ENCODE measurements at regions not wholly inside any gene's neighbourhood (a gene's known extent, or its start where the extent isn't known, plus 50 kb on each side); places are given as distances from the start of the nearest gene placed in this dataset.
"Not testable (repeated sequence)": the region's sequence is repeated elsewhere in the genome, so short reads cannot be mapped to it uniquely, and the experiment has no call there.

DNA sequence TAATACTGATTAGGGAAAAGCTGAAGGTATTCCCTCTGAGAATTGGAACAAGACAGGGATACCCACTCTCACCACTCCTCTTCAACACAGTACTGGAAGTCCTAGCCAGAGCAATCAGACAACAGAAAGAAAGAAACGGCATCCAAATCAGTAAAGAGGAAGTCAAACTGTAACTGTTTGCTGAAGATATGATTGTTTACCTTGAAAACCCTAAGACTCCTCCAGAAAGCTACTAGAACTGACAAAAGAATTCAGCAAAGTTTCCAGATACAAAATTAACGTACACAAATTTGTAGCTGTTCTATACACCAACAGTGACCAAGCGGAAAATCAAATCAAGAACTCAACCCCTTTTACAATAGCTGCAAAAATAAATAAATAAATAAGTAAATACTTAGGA lies 78.6 kb downstream of the EXTL2 start:
- FAIRE-seq (no peak), DNase-seq (ENCODE audit: low read depth) (no peak)

DNA sequence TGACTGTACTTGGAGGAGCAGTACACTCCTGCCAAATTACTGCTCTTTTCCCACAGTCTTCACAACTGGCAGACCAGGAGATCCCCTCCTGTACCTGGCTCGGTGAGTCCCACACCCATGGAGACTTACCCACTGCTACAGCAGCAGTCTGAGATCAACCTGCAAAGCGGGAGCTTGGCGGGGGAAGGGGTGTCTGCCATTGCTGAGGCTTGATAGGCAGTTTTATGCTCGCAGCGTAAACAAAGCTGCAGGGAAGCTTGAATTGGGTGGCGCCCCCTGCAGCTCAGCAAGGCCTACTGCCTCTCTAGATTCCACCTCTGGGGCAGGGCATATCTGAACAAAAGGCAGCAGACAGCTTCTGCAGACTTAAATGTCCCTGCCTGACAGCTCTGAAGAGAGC lies 74.4 kb downstream of the EXTL2 start:
- H3K36me3 ChIP-seq (ENCODE audit: control insufficient read depth, insufficient read depth, low read length); DNase-seq (ENCODE audit: low read depth); H3K4me3 ChIP-seq (ENCODE audit: low read depth, low read length); H3K27me3 ChIP-seq (ENCODE audit: control insufficient read depth, insufficient read depth, low read length); FAIRE-seq: not testable (repeated sequence)

More for the DNA sequence above, 78.6 kb downstream of the EXTL2 start:
- H3K36me3 ChIP-seq (ENCODE audit: control insufficient read depth, insufficient read depth, low read length) = no peaks in the 10 kb centered on the region
- TF ChIP-seq, protein P1, sequence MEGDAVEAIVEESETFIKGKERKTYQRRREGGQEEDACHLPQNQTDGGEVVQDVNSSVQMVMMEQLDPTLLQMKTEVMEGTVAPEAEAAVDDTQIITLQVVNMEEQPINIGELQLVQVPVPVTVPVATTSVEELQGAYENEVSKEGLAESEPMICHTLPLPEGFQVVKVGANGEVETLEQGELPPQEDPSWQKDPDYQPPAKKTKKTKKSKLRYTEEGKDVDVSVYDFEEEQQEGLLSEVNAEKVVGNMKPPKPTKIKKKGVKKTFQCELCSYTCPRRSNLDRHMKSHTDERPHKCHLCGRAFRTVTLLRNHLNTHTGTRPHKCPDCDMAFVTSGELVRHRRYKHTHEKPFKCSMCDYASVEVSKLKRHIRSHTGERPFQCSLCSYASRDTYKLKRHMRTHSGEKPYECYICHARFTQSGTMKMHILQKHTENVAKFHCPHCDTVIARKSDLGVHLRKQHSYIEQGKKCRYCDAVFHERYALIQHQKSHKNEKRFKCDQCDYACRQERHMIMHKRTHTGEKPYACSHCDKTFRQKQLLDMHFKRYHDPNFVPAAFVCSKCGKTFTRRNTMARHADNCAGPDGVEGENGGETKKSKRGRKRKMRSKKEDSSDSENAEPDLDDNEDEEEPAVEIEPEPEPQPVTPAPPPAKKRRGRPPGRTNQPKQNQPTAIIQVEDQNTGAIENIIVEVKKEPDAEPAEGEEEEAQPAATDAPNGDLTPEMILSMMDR (IDR thresholded peaks at IDR 0.05; ENCODE audit: insufficient read depth, low read length, severe bottlenecking) = no peak
- H3K4me3 ChIP-seq (ENCODE audit: low read depth, low read length) = no peak overlapping the region
- peaks cover 2% of the 10 kb centered on the region for H3K27me3 ChIP-seq (ENCODE audit: control insufficient read depth, insufficient read depth, low read length)

DNA sequence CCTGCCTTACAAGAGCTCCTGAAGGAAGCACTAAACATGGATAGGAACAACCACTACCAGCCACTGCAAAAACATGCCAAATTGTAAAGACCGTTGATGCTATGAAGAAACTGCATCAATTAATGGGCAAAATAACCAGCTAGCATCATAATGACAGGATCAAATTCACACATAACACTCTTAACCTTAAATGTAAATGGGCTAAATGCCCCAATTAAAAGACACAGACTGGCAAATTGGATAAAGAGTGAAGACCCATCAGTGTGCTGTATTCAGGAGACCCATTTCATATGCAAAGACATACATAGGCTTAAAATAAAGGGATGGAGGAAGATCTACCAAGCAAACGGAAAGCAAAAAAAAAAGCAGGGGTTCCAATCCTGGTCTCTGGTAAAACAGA lies 72.7 kb downstream of the EXTL2 start:
- not testable (repeated sequence) for DNase-seq (ENCODE audit: low read depth); H3K27me3 ChIP-seq (ENCODE audit: control insufficient read depth, insufficient read depth, low read length); H3K36me3 ChIP-seq (ENCODE audit: control insufficient read depth, insufficient read depth, low read length); FAIRE-seq; H3K4me3 ChIP-seq (ENCODE audit: low read depth, low read length)

All from bronchial epithelial cell (primary cell).